ENCODE measurements at regions not wholly inside any gene's neighbourhood (a gene's known extent, or its start where the extent isn't known, plus 50 kb on each side); places are given as distances from the start of the nearest gene placed in this dataset.

DNA sequence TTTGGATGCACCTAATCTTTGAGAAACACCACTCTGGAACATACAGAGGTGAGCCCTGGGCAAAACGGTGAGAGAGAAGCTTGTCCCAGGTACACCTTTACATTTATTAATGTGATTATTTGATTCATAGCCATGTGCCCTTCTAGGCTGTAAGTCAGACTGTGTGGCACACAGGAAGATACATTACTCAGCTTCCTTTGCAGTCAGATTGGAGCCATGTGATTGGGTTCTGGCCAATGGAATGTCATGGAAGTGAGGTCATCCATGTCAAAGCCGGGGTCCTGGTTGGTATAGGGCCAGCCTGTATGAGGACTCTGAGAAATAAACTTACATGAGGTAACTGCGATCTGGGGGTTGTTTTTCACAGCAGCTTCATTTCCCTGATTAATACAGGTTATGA is 106.8 kb upstream of the CD180 start:
- H3K79me2 ChIP-seq (ENCODE audit: control insufficient read depth, low read length) = no peaks in the 10 kb centered on the region
- no peaks in the 10 kb centered on the region for H3K4me1 ChIP-seq (ENCODE audit: control insufficient read depth, low read length)
- TF ChIP-seq, protein P1, sequence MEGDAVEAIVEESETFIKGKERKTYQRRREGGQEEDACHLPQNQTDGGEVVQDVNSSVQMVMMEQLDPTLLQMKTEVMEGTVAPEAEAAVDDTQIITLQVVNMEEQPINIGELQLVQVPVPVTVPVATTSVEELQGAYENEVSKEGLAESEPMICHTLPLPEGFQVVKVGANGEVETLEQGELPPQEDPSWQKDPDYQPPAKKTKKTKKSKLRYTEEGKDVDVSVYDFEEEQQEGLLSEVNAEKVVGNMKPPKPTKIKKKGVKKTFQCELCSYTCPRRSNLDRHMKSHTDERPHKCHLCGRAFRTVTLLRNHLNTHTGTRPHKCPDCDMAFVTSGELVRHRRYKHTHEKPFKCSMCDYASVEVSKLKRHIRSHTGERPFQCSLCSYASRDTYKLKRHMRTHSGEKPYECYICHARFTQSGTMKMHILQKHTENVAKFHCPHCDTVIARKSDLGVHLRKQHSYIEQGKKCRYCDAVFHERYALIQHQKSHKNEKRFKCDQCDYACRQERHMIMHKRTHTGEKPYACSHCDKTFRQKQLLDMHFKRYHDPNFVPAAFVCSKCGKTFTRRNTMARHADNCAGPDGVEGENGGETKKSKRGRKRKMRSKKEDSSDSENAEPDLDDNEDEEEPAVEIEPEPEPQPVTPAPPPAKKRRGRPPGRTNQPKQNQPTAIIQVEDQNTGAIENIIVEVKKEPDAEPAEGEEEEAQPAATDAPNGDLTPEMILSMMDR (IDR thresholded peaks at IDR 0.05; ENCODE audit: low read depth, low read length, poor library complexity, severe bottlenecking) = no peak
- no peak for TF ChIP-seq EZH2phosphoT487 (IDR thresholded peaks at IDR 0.05; ENCODE audit: borderline replicate concordance, low read length)
- no peaks in the 10 kb centered on the region for H3K36me3 ChIP-seq (ENCODE audit: control insufficient read depth, low read length)
- no peak overlapping the region for H3K27ac ChIP-seq (ENCODE audit: low read depth, low read length)
- H3K9me2 ChIP-seq (replicated peaks; ENCODE audit: control insufficient read depth, low read length) = no peaks in the 10 kb centered on the region
- H4K20me1 ChIP-seq (ENCODE audit: control insufficient read depth, insufficient read depth, low read depth, low read length) = no peaks in the 10 kb centered on the region
- H3F3A ChIP-seq (ENCODE audit: control insufficient read depth, insufficient read depth) = no peaks in the 10 kb centered on the region
- no peaks in the 10 kb centered on the region for H3K9me3 ChIP-seq (ENCODE audit: control insufficient read depth, insufficient read depth, low read length)
- H3K4me2 ChIP-seq (ENCODE audit: low read length) = no peak overlapping the region
- H3K4me3 ChIP-seq (ENCODE audit: low read length) = no peak overlapping the region
- H3K27me3 ChIP-seq (ENCODE audit: control insufficient read depth, low read length) = no peaks in the 10 kb centered on the region

DNA sequence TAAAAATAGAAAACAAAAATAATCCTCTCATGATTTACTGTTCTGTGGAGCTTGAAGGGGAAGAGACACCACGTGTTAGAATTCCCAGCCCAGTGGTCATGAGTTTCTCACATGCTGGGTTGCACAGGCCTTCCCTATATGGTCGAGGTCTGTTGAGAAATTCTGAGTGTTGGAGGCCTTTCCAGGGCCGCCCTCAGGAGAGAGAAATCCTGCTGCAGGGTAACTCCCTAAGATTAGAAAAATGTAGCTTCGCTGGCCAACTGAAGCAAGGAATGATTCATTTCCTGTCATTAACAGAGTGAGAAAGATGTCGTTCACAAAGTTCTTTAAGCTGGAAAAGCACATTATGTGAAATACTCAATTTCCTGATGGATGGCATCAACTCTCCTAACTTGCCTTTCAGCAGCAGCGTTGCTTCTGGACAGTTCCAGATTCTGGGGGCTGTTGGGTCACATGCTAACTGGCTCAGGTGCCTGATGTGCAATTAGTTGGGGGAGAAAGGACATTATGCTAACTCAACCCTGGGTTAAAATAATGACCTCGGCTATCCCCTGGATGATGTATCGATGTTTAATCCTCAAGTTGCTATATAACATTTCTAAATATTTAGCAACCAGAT is 104.8 kb upstream of the CD180 start:
- no peaks in the 10 kb centered on the region for H3F3A ChIP-seq (ENCODE audit: control insufficient read depth, insufficient read depth)
- H3K4me1 ChIP-seq (ENCODE audit: control insufficient read depth, low read length) = no peaks in the 10 kb centered on the region

DNA sequence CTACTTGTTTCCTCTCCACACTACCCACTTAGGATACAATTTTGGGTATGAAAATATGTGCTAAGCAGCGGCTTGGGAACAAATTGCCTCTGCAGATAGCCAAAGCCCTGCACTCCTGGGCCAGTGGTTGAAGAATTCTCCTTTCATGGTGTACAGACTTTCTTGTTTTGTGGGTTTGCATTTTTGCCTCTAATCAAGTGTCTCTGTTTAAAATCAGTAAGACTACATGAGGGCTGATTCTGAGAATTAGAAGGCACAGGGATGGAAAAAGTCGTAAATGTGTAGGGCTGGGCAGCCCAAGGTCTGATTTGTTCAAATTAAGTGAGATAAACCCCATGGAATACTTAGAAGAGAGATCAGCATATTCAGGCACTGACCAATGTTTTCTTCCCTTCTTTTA is 103.7 kb upstream of the CD180 start:
- Histone ChIP-seq H3K4me2 (ENCODE audit: low read length) (no peak overlapping the region), H3K27ac (ENCODE audit: low read depth, low read length) (no peak overlapping the region), H3K9me3 (ENCODE audit: control insufficient read depth, insufficient read depth, low read length) (no peaks in the 10 kb centered on the region), H3K4me3 (ENCODE audit: low read length) (no peak overlapping the region), H3K79me2 (ENCODE audit: control insufficient read depth, low read length) (no peaks in the 10 kb centered on the region), H3K4me1 (ENCODE audit: control insufficient read depth, low read length) (no peaks in the 10 kb centered on the region), H3F3A (ENCODE audit: control insufficient read depth, insufficient read depth) (no peaks in the 10 kb centered on the region), H3K9me2 (replicated peaks; ENCODE audit: control insufficient read depth, low read length) (no peaks in the 10 kb centered on the region), H4K20me1 (ENCODE audit: control insufficient read depth, insufficient read depth, low read depth, low read length) (no peaks in the 10 kb centered on the region), H3K27me3 (ENCODE audit: control insufficient read depth, low read length) (no peaks in the 10 kb centered on the region), H3K36me3 (ENCODE audit: control insufficient read depth, low read length) (no peaks in the 10 kb centered on the region)
- TF ChIP-seq, protein P1 (IDR thresholded peaks at IDR 0.05; ENCODE audit: low read depth, low read length, poor library complexity, severe bottlenecking) = no peak
- no peak for TF ChIP-seq EZH2phosphoT487 (IDR thresholded peaks at IDR 0.05; ENCODE audit: borderline replicate concordance, low read length)

More for the DNA sequence above, 104.8 kb upstream of the CD180 start:
- H3K9me2 ChIP-seq (replicated peaks; ENCODE audit: control insufficient read depth, low read length) = no peaks in the 10 kb centered on the region
- no peaks in the 10 kb centered on the region for H4K20me1 ChIP-seq (ENCODE audit: control insufficient read depth, insufficient read depth, low read depth, low read length)
- no peak overlapping the region for H3K4me3 ChIP-seq (ENCODE audit: low read length)
- no peaks in the 10 kb centered on the region for H3K36me3 ChIP-seq (ENCODE audit: control insufficient read depth, low read length)
- TF ChIP-seq, protein P1 (IDR thresholded peaks at IDR 0.05; ENCODE audit: low read depth, low read length, poor library complexity, severe bottlenecking) = no peak
- no peak for TF ChIP-seq EZH2phosphoT487 (IDR thresholded peaks at IDR 0.05; ENCODE audit: borderline replicate concordance, low read length)
- no peaks in the 10 kb centered on the region for H3K9me3 ChIP-seq (ENCODE audit: control insufficient read depth, insufficient read depth, low read length)
- no peak overlapping the region for H3K4me2 ChIP-seq (ENCODE audit: low read length)
- no peak overlapping the region for H3K27ac ChIP-seq (ENCODE audit: low read depth, low read length)
- H3K79me2 ChIP-seq (ENCODE audit: control insufficient read depth, low read length) = no peaks in the 10 kb centered on the region
- no peaks in the 10 kb centered on the region for H3K27me3 ChIP-seq (ENCODE audit: control insufficient read depth, low read length)

Data from DOHH2 (cell line).